Head of caudate nucleus (tissue), 42 donors: ENCODE measurements at regions not wholly inside any gene's neighbourhood (a gene's known extent, or its start where the extent isn't known, plus 50 kb on each side); places are given as distances from the start of the nearest gene placed in this dataset.

ENCODE experiments used
- DNase-seq, 42 donors: peaks; one replicate each; pipeline versions ENCODE4 v3.0.0 to v3.0.0-alpha.2; 2020 to 2021; ENCODE audit warnings: mixed read lengths in 7 of 42
- intact Hi-C: fragments of 100-400 bp; cut with DNase I; formaldehyde crosslinking; loops from one replicate; pipeline ENCODE4 v1.15.0; 2022

- intact Hi-C loops: no loop called here
- no peak for DNase-seq
Measured at GRCh38 chr2:177010146-177010545, 202.4 kb upstream of the HNRNPA3 start.

GRCh38 chr2:177010861-177011260 is 201.7 kb upstream of the HNRNPA3 start:
- intact Hi-C loops: no loop called here

GRCh38 chr2:177014946-177015345 is 197.6 kb upstream of the HNRNPA3 start:
- intact Hi-C loops: no loop called here
- DNase-seq: no peak

More at GRCh38 chr2:177010861-177011260, 201.7 kb upstream of the HNRNPA3 start:
- no peak for DNase-seq

- no peak for DNase-seq
Measured at GRCh38 chr2:177015356-177015923, 197.2 kb upstream of the HNRNPA3 start.

GRCh38 chr2:177020524-177021119 is 192.0 kb upstream of the HNRNPA3 start:
- DNase-seq: no peak
- intact Hi-C loops: no loop called here

More at GRCh38 chr2:177015356-177015923, 197.2 kb upstream of the HNRNPA3 start:
- intact Hi-C loops: no loop called here

GRCh38 chr2:177021706-177022343 is 190.8 kb upstream of the HNRNPA3 start:
- intact Hi-C loops: no loop called here

GRCh38 chr2:177024765-177025164 is 187.8 kb upstream of the HNRNPA3 start:
- intact Hi-C loops: no loop called here
- no peak for DNase-seq

More at GRCh38 chr2:177021706-177022343, 190.8 kb upstream of the HNRNPA3 start:
- DNase-seq: no peak

GRCh38 chr2:177026253-177026652 is 186.3 kb upstream of the HNRNPA3 start:
- no peak for DNase-seq
- intact Hi-C loops: no loop called here

GRCh38 chr2:177026956-177027355 is 185.6 kb upstream of the HNRNPA3 start:
- intact Hi-C loops: no loop called here
- DNase-seq: no peak

GRCh38 chr2:177028296-177028695 is 184.3 kb upstream of the HNRNPA3 start:
- no peak for DNase-seq
- intact Hi-C loops: no loop called here

- intact Hi-C loops: no loop called here
- no peak for DNase-seq
Measured at GRCh38 chr2:177029075-177029474, 183.5 kb upstream of the HNRNPA3 start.

- DNase-seq: no peak
- intact Hi-C loops: no loop called here
Measured at GRCh38 chr2:177029501-177029900, 183.1 kb upstream of the HNRNPA3 start.

GRCh38 chr2:177029901-177030300 is 182.7 kb upstream of the HNRNPA3 start:
- DNase-seq: no peak
- intact Hi-C loops: no loop called here

GRCh38 chr2:177030451-177031105 is 182.0 kb upstream of the HNRNPA3 start:
- DNase-seq: peak in 39 of 42 donors; percentile 7 to 80 (median 49)
- intact Hi-C loops: no loop called here

GRCh38 chr2:177031438-177032180 is 181.0 kb upstream of the HNRNPA3 start:
- peak in 18 of 42 donors; percentile 7 to 76 (median 28) for DNase-seq
- intact Hi-C loops: no loop called here

GRCh38 chr2:177036747-177037146 is 175.8 kb upstream of the HNRNPA3 start:
- intact Hi-C loops: no loop called here
- no peak for DNase-seq

GRCh38 chr2:177037569-177037968 is 175.0 kb upstream of the HNRNPA3 start:
- intact Hi-C loops: no loop called here
- no peak for DNase-seq

- intact Hi-C loops: no loop called here
- no peak for DNase-seq
Measured at GRCh38 chr2:177038787-177039484, 173.7 kb upstream of the HNRNPA3 start.

GRCh38 chr2:177042311-177042710 is 170.3 kb upstream of the HNRNPA3 start:
- no peak for DNase-seq
- intact Hi-C loops: no loop called here
